Upper lobe of left lung (tissue), 4 donors: ENCODE measurements at regions not wholly inside any gene's neighbourhood (a gene's known extent, or its start where the extent isn't known, plus 50 kb on each side); places are given as distances from the start of the nearest gene placed in this dataset.

Source experiments
- EP300 ChIP-seq, 4 donors: sonication (generic); formaldehyde crosslinking; IDR thresholded peaks; one replicate each; pipeline ENCODE4 v1.5.1; 2017; ENCODE audit warnings: antibody characterized with exemption in 4 of 4, control low read depth in 2 of 4
- POLR2A ChIP-seq, 4 donors: fragments of 450-650 bp; IDR thresholded peaks; one replicate each; pipeline ENCODE4 v1.5.1; 2016 to 2017; ENCODE audit warnings: antibody characterized with exemption in 4 of 4, mild to moderate bottlenecking in 2 of 4
- TF ChIP-seq, protein P1 (sequence below), 6 experiments: fragments of 450-650 bp in 4 of 6; fragments of 200-600 bp in 2 of 6; sonication (generic) in 2 of 6; IDR thresholded peaks; one replicate each; pipeline ENCODE4 v1.5.1; 2016 to 2019; ENCODE audit warnings: antibody characterized with exemption in 6 of 6

DNA sequence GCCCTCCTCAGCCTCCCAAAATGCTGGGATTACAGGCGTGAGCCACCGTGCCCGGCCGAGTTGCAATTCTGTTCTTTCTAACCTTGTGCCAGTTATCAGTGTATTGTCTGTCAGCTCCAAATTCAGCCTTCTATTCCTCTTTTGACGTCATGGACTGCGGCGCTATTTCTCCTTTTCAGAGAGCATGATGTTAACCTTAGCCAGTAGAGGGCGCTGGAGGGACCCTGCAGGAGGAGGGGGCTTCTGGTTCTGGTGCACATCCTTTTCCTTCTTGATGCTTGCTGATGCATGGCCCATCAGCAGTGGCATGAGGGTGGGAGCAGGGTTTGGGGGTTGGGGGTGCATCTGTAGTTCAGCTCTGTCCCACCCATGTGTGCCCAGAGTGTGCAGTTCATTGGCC is 179.3 kb upstream of the RMST start:
- TF ChIP-seq, protein P1, sequence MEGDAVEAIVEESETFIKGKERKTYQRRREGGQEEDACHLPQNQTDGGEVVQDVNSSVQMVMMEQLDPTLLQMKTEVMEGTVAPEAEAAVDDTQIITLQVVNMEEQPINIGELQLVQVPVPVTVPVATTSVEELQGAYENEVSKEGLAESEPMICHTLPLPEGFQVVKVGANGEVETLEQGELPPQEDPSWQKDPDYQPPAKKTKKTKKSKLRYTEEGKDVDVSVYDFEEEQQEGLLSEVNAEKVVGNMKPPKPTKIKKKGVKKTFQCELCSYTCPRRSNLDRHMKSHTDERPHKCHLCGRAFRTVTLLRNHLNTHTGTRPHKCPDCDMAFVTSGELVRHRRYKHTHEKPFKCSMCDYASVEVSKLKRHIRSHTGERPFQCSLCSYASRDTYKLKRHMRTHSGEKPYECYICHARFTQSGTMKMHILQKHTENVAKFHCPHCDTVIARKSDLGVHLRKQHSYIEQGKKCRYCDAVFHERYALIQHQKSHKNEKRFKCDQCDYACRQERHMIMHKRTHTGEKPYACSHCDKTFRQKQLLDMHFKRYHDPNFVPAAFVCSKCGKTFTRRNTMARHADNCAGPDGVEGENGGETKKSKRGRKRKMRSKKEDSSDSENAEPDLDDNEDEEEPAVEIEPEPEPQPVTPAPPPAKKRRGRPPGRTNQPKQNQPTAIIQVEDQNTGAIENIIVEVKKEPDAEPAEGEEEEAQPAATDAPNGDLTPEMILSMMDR (IDR thresholded peaks at IDR 0.05): no peak
- TF ChIP-seq POLR2A (IDR thresholded peaks at IDR 0.05): no peak
- TF ChIP-seq EP300 (IDR thresholded peaks at IDR 0.05): no peak
